Endothelial cell of umbilical vein (primary cell): ENCODE measurements at regions not wholly inside any gene's neighbourhood (a gene's known extent, or its start where the extent isn't known, plus 50 kb on each side); places are given as distances from the start of the nearest gene placed in this dataset.

Source experiments
- BruUV-seq: library from RNA; stranded (reverse); fragments of 400-500 nt; replicated peaks from 2 replicates; lab custom pipeline; 2021; lab: Mats Ljungman, UMichigan
- CTCF ChIA-PET: fragments of 300-600, 350-600 bp; sonication (Branson Sonifier 250); formaldehyde crosslinking; loops from one replicate; lab custom pipeline; 2021; ENCODE audit warnings: antibody characterized with exemption, inconsistent platforms; lab: Charles Lee
- POLR2A ChIA-PET: fragments of 300-600, 350-600 bp; sonication (Branson Sonifier 250); formaldehyde crosslinking; loops from one replicate; lab custom pipeline; 2021; ENCODE audit warnings: antibody characterized with exemption, inconsistent platforms; lab: Charles Lee
- DNase-seq: peaks from one replicate; pipeline ENCODE4 v3.0.0-alpha.2; 2011; ENCODE audit warnings: low read depth, low spot score
- FAIRE-seq: peaks from 2 replicates; lab custom pipeline; 2011; peaks lifted over from hg19 to GRCh38; lab: Jason Lieb, UNC
- H2AFZ ChIP-seq: 2 replicates; pipeline ENCODE4 v1.6.0; 2012; ENCODE audit warnings: low read depth, low read length, control low read depth, inconsistent platforms
- H3K27ac ChIP-seq: 2 replicates; pipeline ENCODE4 v1.5.1; 2011; ENCODE audit warnings: low read depth, mild to moderate bottlenecking, control low read depth, low read length, moderate library complexity; ENCODE audit not compliant: insufficient read depth
- H3K27me3 ChIP-seq, 2 experiments: 2 replicates each; pipeline versions ENCODE4 v1.6.0 to v1.6.1; 2011; ENCODE audit warnings: low read length in 2 of 2, mixed read lengths in 1 of 2; ENCODE audit not compliant: control insufficient read depth in 2 of 2, insufficient read depth in 2 of 2
- H3K36me3 ChIP-seq, 2 experiments: 2 replicates in 1 of 2; 3 replicates in 1 of 2; pipeline ENCODE4 v1.5.1; 2011; ENCODE audit warnings: low read length in 2 of 2, mild to moderate bottlenecking in 1 of 2, moderate library complexity in 1 of 2; ENCODE audit not compliant: control insufficient read depth in 2 of 2, insufficient read depth in 2 of 2; ENCODE audit errors: extremely low read depth in 1 of 2
- H3K4me1 ChIP-seq: 3 replicates; pipeline ENCODE4 v1.5.1; 2011; ENCODE audit warnings: mild to moderate bottlenecking, low read length; ENCODE audit not compliant: control insufficient read depth, insufficient read depth; ENCODE audit errors: extremely low read depth
- H3K4me2 ChIP-seq: 2 replicates; pipeline ENCODE4 v1.6.1; 2011; ENCODE audit warnings: low read length, control low read depth, mixed read lengths; ENCODE audit not compliant: insufficient read depth
- H3K4me3 ChIP-seq, 3 experiments: fragments of 200-600 bp in 1 of 3; sonication (generic), shearing (Covaris generic) in 1 of 3; replicated peaks in 1 of 3; 2 replicates each; pipeline ENCODE4 v1.5.1; 2011 to 2016; ENCODE audit warnings: control low read depth in 3 of 3, low read length in 3 of 3, mild to moderate bottlenecking in 2 of 3, inconsistent platforms in 1 of 3, low read depth in 1 of 3, moderate library complexity in 1 of 3; ENCODE audit not compliant: insufficient read depth in 1 of 3
- H3K79me2 ChIP-seq: 2 replicates; pipeline ENCODE4 v1.6.0; 2012; ENCODE audit warnings: low read length, inconsistent platforms; ENCODE audit not compliant: control insufficient read depth, insufficient read depth
- H3K9ac ChIP-seq: replicated peaks from 2 replicates; pipeline ENCODE3; 2011; ENCODE audit warnings: low read length, control low read depth; ENCODE audit not compliant: insufficient read depth; ENCODE audit errors: extremely low read depth
- H3K9me1 ChIP-seq: replicated peaks from 3 replicates; pipeline ENCODE4 v1.6.0; 2011; ENCODE audit warnings: mild to moderate bottlenecking, low read length; ENCODE audit not compliant: control insufficient read depth, insufficient read depth; ENCODE audit errors: extremely low read depth
- H3K9me3 ChIP-seq: replicated peaks from 2 replicates; pipeline ENCODE4 v1.5.1; 2012; ENCODE audit warnings: low read length, inconsistent platforms; ENCODE audit not compliant: control insufficient read depth, insufficient read depth
- H4K20me1 ChIP-seq: replicated peaks from 2 replicates; pipeline ENCODE3; 2011; ENCODE audit warnings: mild to moderate bottlenecking, low read length; ENCODE audit not compliant: control insufficient read depth, insufficient read depth; ENCODE audit errors: extremely low read depth
- EZH2 ChIP-seq: IDR thresholded peaks from 2 replicates; pipeline ENCODE4 v1.6.1; 2012; ENCODE audit warnings: borderline replicate concordance, low read depth, mild to moderate bottlenecking, moderate library complexity, low read length, inconsistent platforms; ENCODE audit not compliant: severe bottlenecking
- FOS ChIP-seq: IDR thresholded peaks from 2 replicates; pipeline ENCODE4 v1.6.1; 2011; ENCODE audit warnings: mild to moderate bottlenecking, low read length, moderate library complexity, borderline replicate concordance; ENCODE audit not compliant: insufficient read depth
- GATA2 ChIP-seq: IDR thresholded peaks from 2 replicates; pipeline ENCODE4 v1.7.0; 2011; ENCODE audit warnings: low read depth, mild to moderate bottlenecking, moderate library complexity, mixed read lengths, low read length; ENCODE audit not compliant: insufficient read length, insufficient read depth
- JUN ChIP-seq: IDR thresholded peaks from 2 replicates; pipeline ENCODE4 v1.6.1; 2011; ENCODE audit warnings: borderline replicate concordance, low read depth; ENCODE audit not compliant: insufficient read length, insufficient read depth
- MYC ChIP-seq: IDR thresholded peaks from one replicate; pipeline ENCODE4 v1.6.1; 2011; ENCODE audit warnings: mild to moderate bottlenecking, low read depth, low read length
- POLR2A ChIP-seq: IDR thresholded peaks from 2 replicates; pipeline ENCODE4 v1.6.1; 2012; ENCODE audit warnings: low read depth, mild to moderate bottlenecking, control low read depth, low read length
- POLR2AphosphoS5 ChIP-seq: IDR thresholded peaks from 2 replicates; pipeline ENCODE4 v1.6.1; 2012; ENCODE audit warnings: low read depth, mild to moderate bottlenecking, control low read depth, low read length, moderate library complexity; ENCODE audit not compliant: insufficient read depth
- dilution Hi-C: fragments of 300-500 bp; cut with MboI; formaldehyde crosslinking; loops from one replicate; pipeline ENCODE4 v1.15.0; 2019; ENCODE audit warnings: low sequenced_read_pairs; ENCODE audit not compliant: extremely low pct_ligation_motif_present
- intact Hi-C: fragments of 100-400 bp; cut with micrococcal nuclease; formaldehyde crosslinking; loops from one replicate; pipeline ENCODE4 v1.10.0; 2022
- TF ChIP-seq, protein P1 (sequence below), 2 donors: IDR thresholded peaks; 1 replicate in 1 of 2; 2 replicates in 1 of 2; pipeline ENCODE4 v1.5.1; 2011; ENCODE audit warnings: low read length in 2 of 2, mild to moderate bottlenecking in 2 of 2, moderate library complexity in 2 of 2, control low read depth in 1 of 2, inconsistent platforms in 1 of 2, low read depth in 1 of 2; ENCODE audit not compliant: insufficient read depth in 1 of 2; ENCODE audit errors: extremely low read depth in 1 of 2
- TF ChIP-seq, protein P2 (sequence below): IDR thresholded peaks from 2 replicates; pipeline ENCODE4 v1.6.1; 2011; ENCODE audit not compliant: insufficient read depth, insufficient read length

DNA sequence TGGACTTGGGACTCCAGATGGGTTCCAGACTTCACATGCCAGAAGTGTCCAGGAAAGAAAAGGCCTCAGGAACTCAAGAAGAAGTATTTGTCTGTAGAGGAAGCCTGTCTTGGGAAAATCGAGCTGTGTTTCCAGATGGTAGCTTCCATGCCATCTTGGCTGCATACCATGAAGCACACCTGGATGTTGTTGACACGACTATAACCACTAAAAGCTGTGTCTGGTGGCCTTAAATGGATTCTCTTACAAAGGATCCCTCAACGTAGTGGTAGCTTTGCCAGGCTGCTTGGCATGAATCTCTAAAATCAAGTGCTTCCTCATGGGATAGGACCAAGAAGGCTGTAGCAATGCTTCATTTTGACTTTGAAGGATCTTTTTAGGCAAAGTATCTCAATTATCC lies 313.4 kb upstream of the BOD1L1 start:
- H3K9ac ChIP-seq = no peak overlapping the region
- DNase-seq (no peak), FAIRE-seq (no peak)
- no peaks in the 10 kb centered on the region for H3K9me3 ChIP-seq
- no peaks in the 10 kb centered on the region for H3K79me2 ChIP-seq
- H3K27me3 ChIP-seq = no peaks in the 10 kb centered on the region
- H3K4me1 ChIP-seq = no peaks in the 10 kb centered on the region
- no peak overlapping the region for H2AFZ ChIP-seq
- dilution Hi-C loops = no loop called here
- ChIA-PET CTCF (no interaction called here), POLR2A (no interaction called here)
- no peaks in the 10 kb centered on the region for H4K20me1 ChIP-seq
- H3K4me3 ChIP-seq = no peak overlapping the region
- TF ChIP-seq GATA2 = no peak
- TF ChIP-seq, protein P1, sequence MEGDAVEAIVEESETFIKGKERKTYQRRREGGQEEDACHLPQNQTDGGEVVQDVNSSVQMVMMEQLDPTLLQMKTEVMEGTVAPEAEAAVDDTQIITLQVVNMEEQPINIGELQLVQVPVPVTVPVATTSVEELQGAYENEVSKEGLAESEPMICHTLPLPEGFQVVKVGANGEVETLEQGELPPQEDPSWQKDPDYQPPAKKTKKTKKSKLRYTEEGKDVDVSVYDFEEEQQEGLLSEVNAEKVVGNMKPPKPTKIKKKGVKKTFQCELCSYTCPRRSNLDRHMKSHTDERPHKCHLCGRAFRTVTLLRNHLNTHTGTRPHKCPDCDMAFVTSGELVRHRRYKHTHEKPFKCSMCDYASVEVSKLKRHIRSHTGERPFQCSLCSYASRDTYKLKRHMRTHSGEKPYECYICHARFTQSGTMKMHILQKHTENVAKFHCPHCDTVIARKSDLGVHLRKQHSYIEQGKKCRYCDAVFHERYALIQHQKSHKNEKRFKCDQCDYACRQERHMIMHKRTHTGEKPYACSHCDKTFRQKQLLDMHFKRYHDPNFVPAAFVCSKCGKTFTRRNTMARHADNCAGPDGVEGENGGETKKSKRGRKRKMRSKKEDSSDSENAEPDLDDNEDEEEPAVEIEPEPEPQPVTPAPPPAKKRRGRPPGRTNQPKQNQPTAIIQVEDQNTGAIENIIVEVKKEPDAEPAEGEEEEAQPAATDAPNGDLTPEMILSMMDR (IDR thresholded peaks at IDR 0.05; ENCODE audit: extremely low read depth in 1 of 2, insufficient read depth in 1 of 2, low read depth in 1 of 2, low read length in 2 of 2) = no peak
- TF ChIP-seq, protein P2, sequence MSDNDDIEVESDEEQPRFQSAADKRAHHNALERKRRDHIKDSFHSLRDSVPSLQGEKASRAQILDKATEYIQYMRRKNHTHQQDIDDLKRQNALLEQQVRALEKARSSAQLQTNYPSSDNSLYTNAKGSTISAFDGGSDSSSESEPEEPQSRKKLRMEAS = no peak
- TF ChIP-seq EZH2 = no peak
- no peak for TF ChIP-seq POLR2AphosphoS5
- no peak for TF ChIP-seq MYC
- TF ChIP-seq JUN = no peak
- TF ChIP-seq FOS = no peak
- no peak for TF ChIP-seq POLR2A
- H3K27ac ChIP-seq = no peak overlapping the region
- H3K9me1 ChIP-seq = no peaks in the 10 kb centered on the region
- H3K4me2 ChIP-seq = no peak overlapping the region
- intact Hi-C loops = no loop called here
- no TSS peak for BruUV-seq
- H3K36me3 ChIP-seq = no peaks in the 10 kb centered on the region
